K562 (cell line): ENCODE measurements at regions not wholly inside any gene's neighbourhood (a gene's known extent, or its start where the extent isn't known, plus 50 kb on each side); places are given as distances from the start of the nearest gene placed in this dataset.

Experiments
- AFF1 ChIP-seq, 2 experiments: fragments of 450-650 bp; IDR thresholded peaks; 2 replicates each; pipeline ENCODE4 v1.6.1; 2018; ENCODE audit warnings: mild to moderate bottlenecking in 2 of 2, low read depth in 1 of 2; ENCODE audit not compliant: partially characterized antibody in 2 of 2
- AFF4 ChIP-seq: sonication (generic); formaldehyde crosslinking; IDR thresholded peaks from 2 replicates; pipeline ENCODE4 v1.8.0; 2023; ENCODE audit warnings: mild to moderate bottlenecking, missing genetic modification reagents
- CBX1 ChIP-seq: sonication (generic); IDR thresholded peaks from 2 replicates; pipeline ENCODE4 v1.6.1; 2016; ENCODE audit warnings: antibody characterized with exemption, low read depth, mild to moderate bottlenecking
- CXXC5 ChIP-seq: fragments of 250-450 bp; sonication (Bioruptor Pico); IDR thresholded peaks from 2 replicates; pipeline ENCODE4 v1.8.0; 2022; ENCODE audit warnings: inconsistent platforms, mild to moderate bottlenecking, moderate library complexity
- E2F5 ChIP-seq: sonication (generic); formaldehyde crosslinking; IDR thresholded peaks from 2 replicates; pipeline ENCODE4 v1.8.0; 2022; ENCODE audit warnings: mild to moderate bottlenecking, missing genetic modification reagents
- RBBP5 ChIP-seq: fragments of 200-600 bp; sonication (generic); IDR thresholded peaks from 2 replicates; pipeline ENCODE4 v1.6.1; 2012; ENCODE audit warnings: borderline replicate concordance, mild to moderate bottlenecking, low read length, control low read depth, inconsistent platforms; ENCODE audit not compliant: insufficient read depth, poor library complexity, severe bottlenecking
- YY1 ChIP-seq, 3 experiments: IDR thresholded peaks; 2 replicates each; pipeline ENCODE4 v1.6.1; 2011; ENCODE audit warnings: low read length in 2 of 3, mild to moderate bottlenecking in 2 of 3, moderate library complexity in 2 of 3, borderline replicate concordance in 1 of 3, control low read depth in 1 of 3, low read depth in 1 of 3; ENCODE audit not compliant: insufficient read depth in 3 of 3, insufficient replicate concordance in 2 of 3, control insufficient read depth in 1 of 3, insufficient read length in 1 of 3; ENCODE audit errors: extremely low read depth in 1 of 3
- ZNF280B ChIP-seq: fragments of 250-450 bp; sonication (Bioruptor Pico); IDR thresholded peaks from 2 replicates; pipeline ENCODE4 v1.5.1; 2021; ENCODE audit warnings: mild to moderate bottlenecking

- no peak for TF ChIP-seq CXXC5
- TF ChIP-seq AFF4 (CRISPR knock-in tag): no peak
- TF ChIP-seq YY1 (IDR thresholded peaks at IDR 0.05; ENCODE audit: borderline replicate concordance in 1 of 3, control insufficient read depth in 1 of 3, extremely low read depth in 1 of 3, insufficient read depth in 3 of 3, insufficient read length in 1 of 3, insufficient replicate concordance in 2 of 3, low read depth in 1 of 3, low read length in 2 of 3): no peak
- no peak for TF ChIP-seq ZNF280B (CRISPR knock-in tag)
- TF ChIP-seq E2F5: no peak
- no peak for TF ChIP-seq CBX1
- no peak for TF ChIP-seq RBBP5
- no peak for TF ChIP-seq AFF1 (IDR thresholded peaks at IDR 0.05; ENCODE audit: low read depth in 1 of 2, partially characterized antibody in 2 of 2)
Observed at GRCh38 chr5:6995115-6995514, 281.9 kb downstream of the TENT4A start (continued).
